ENCODE measurements at regions not wholly inside any gene's neighbourhood (a gene's known extent, or its start where the extent isn't known, plus 50 kb on each side); places are given as distances from the start of the nearest gene placed in this dataset.

GRCh38 chr5:60374409-60374808 lies 325.6 kb downstream of the DEPDC1B start:
- Histone ChIP-seq H3K9me3 (ENCODE audit: control extremely low read depth in 1 of 3, control insufficient read depth in 2 of 3, insufficient read depth in 1 of 3, low read length in 2 of 3) (no peaks in the 10 kb centered on the region), H3K27me3 (replicated peaks in 1 of 4; ENCODE audit: control extremely low read depth in 1 of 4, control insufficient read depth in 3 of 4, insufficient read depth in 4 of 4, low read length in 3 of 4) (no peaks in the 10 kb centered on the region), H3K79me2 (ENCODE audit: control insufficient read depth, insufficient read depth, low read length) (no peaks in the 10 kb centered on the region), H3K27ac (ENCODE audit: low read length in 2 of 2) (no peak overlapping the region), H3K4me2 (replicated peaks; ENCODE audit: low read depth, low read length, poor library complexity, severe bottlenecking) (no peak overlapping the region), H3K4me3 (ENCODE audit: control extremely low read depth in 1 of 5, extremely low read depth in 1 of 5, insufficient read depth in 1 of 5, low read depth in 2 of 5, low read length in 4 of 5) (no peak overlapping the region), H4K20me1 (ENCODE audit: control insufficient read depth, insufficient read depth, low read length, poor library complexity, severe bottlenecking) (no peaks in the 10 kb centered on the region), H3K9ac (ENCODE audit: low read length) (no peak overlapping the region), H3K4me1 (ENCODE audit: control insufficient read depth in 2 of 2, insufficient read depth in 2 of 2, low read length in 2 of 2) (no peaks in the 10 kb centered on the region), H3K36me3 (replicated peaks in 1 of 2; ENCODE audit: control extremely low read depth in 1 of 2, control insufficient read depth in 1 of 2, extremely low read depth in 1 of 2, insufficient read depth in 2 of 2, low read length in 1 of 2) (no peaks in the 10 kb centered on the region), H2AFZ (ENCODE audit: insufficient read depth, low read depth, low read length, poor library complexity, severe bottlenecking) (no peak overlapping the region)
- no peaks in the 10 kb centered on the region for H3K27me3 Mint-ChIP-seq
- ATAC-seq (ENCODE audit: low read depth) (no peak), DNase-seq (no peak)
- TF ChIP-seq CTCF (IDR thresholded peaks at IDR 0.05) (no peak), EZH2 (IDR thresholded peaks at IDR 0.05; ENCODE audit: borderline replicate concordance, insufficient read depth, low read depth, low read length, poor library complexity, severe bottlenecking) (no peak)
- intact Hi-C loops (cut with micrococcal nuclease): no loop called here
- H3K4me1 Mint-ChIP-seq: no peaks in the 10 kb centered on the region
- H3K27ac Mint-ChIP-seq: no peak overlapping the region
- ChIA-PET CTCF (no interaction called here), POLR2A (no interaction called here)
- no peak overlapping the region for H3K4me3 Mint-ChIP-seq
- H3K9me3 Mint-ChIP-seq (ENCODE audit: insufficient read depth): no peaks in the 10 kb centered on the region
- WGBS (ENCODE audit: insufficient coverage): 100% methylated on average over 1 of the region's 5 CpGs

- Histone ChIP-seq H3K27ac (ENCODE audit: low read length in 2 of 2) (no peak overlapping the region), H3K4me2 (replicated peaks; ENCODE audit: low read depth, low read length, poor library complexity, severe bottlenecking) (no peak overlapping the region), H3K9ac (ENCODE audit: low read length) (no peak overlapping the region), H3K4me3 (ENCODE audit: control extremely low read depth in 1 of 5, extremely low read depth in 1 of 5, insufficient read depth in 1 of 5, low read depth in 2 of 5, low read length in 4 of 5) (no peak overlapping the region), H3K4me1 (ENCODE audit: control insufficient read depth in 2 of 2, insufficient read depth in 2 of 2, low read length in 2 of 2) (no peaks in the 10 kb centered on the region), H4K20me1 (ENCODE audit: control insufficient read depth, insufficient read depth, low read length, poor library complexity, severe bottlenecking) (no peaks in the 10 kb centered on the region), H3K79me2 (ENCODE audit: control insufficient read depth, insufficient read depth, low read length) (no peaks in the 10 kb centered on the region), H2AFZ (ENCODE audit: insufficient read depth, low read depth, low read length, poor library complexity, severe bottlenecking) (no peak overlapping the region), H3K27me3 (replicated peaks in 1 of 4; ENCODE audit: control extremely low read depth in 1 of 4, control insufficient read depth in 3 of 4, insufficient read depth in 4 of 4, low read length in 3 of 4) (no peaks in the 10 kb centered on the region), H3K9me3 (ENCODE audit: control extremely low read depth in 1 of 3, control insufficient read depth in 2 of 3, insufficient read depth in 1 of 3, low read length in 2 of 3) (no peaks in the 10 kb centered on the region), H3K36me3 (replicated peaks in 1 of 2; ENCODE audit: control extremely low read depth in 1 of 2, control insufficient read depth in 1 of 2, extremely low read depth in 1 of 2, insufficient read depth in 2 of 2, low read length in 1 of 2) (no peaks in the 10 kb centered on the region)
- Mint-ChIP-seq H3K4me3 (no peak overlapping the region), H3K4me1 (no peaks in the 10 kb centered on the region), H3K27ac (no peak overlapping the region), H3K9me3 (ENCODE audit: insufficient read depth) (no peaks in the 10 kb centered on the region), H3K27me3 (no peaks in the 10 kb centered on the region)
- no peak for DNase-seq
- whole genome bisulfite sequencing (ENCODE audit: insufficient coverage): no CpG with 5 or more reads among the region's 7 CpGs
- POLR2A ChIA-PET: no interaction called here
- no peak for TF ChIP-seq EZH2 (IDR thresholded peaks at IDR 0.05; ENCODE audit: borderline replicate concordance, insufficient read depth, low read depth, low read length, poor library complexity, severe bottlenecking)
- no peak for TF ChIP-seq CTCF (IDR thresholded peaks at IDR 0.05)
- ATAC-seq (ENCODE audit: low read depth): no peak
- CTCF ChIA-PET: no interaction called here
- intact Hi-C loops (cut with micrococcal nuclease): no loop called here
Measured at GRCh38 chr5:60372786-60373185, 327.2 kb downstream of the DEPDC1B start.
